ENCODE measurements at regions not wholly inside any gene's neighbourhood (a gene's known extent, or its start where the extent isn't known, plus 50 kb on each side); places are given as distances from the start of the nearest gene placed in this dataset.

DNA sequence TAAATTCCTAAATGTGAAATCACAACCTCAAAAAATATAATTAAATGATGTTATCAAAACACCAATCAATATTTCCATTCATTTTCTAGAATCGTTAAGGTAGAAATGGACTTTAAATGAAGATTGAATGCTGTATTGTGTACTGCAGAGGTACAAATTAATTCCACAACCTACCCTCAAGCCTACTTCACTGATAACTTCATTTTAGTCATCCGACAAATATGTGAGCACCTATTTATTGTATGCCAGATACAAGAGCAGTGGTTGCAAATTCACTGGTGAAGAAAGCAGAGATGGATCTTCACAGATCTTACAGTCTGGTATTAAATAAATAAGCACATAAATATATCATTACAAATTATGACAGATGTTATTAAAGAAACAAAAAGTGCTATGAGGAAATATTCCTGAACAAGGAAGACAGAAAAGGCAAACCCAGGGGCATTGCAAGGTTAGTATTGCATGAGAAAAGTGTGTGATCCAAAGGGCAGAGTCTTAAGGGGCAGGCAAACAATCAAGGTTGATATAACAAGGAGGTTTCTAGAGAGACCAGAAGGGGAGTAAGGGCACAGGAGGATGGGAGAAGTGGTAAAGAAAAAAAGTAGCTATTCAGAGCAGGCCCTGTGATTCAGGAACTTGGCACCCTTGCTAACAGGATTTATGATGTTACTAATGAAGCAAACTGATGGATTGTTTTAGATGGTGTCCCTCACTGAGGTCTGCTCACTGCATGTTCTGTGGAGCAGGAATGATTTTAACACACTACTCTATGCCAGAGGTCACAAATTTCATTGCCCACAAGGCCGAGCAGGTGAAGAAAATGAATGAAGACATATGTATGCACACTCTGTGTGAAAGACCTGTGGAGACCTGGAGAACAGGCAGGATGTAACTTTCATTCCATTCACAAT lies 128.0 kb upstream of the CCDC150 start:
- no peak overlapping the region for H3K4me3 ChIP-seq (ENCODE audit: low read length)
- H3K4me1 Mint-ChIP-seq, result no peaks in the 10 kb centered on the region
- H3K4me3 Mint-ChIP-seq, result no peak overlapping the region
- H3K27me3 Mint-ChIP-seq (ENCODE audit: low read depth in 2 of 2), result peaks cover 0 to 26% of the 10 kb centered on the region in 2 donors
- H3K27ac Mint-ChIP-seq, result no peak overlapping the region
- H3K9me3 Mint-ChIP-seq, result no peaks in the 10 kb centered on the region
- H3K27ac ChIP-seq (ENCODE audit: low read length), result no peak overlapping the region
- H3K9me3 ChIP-seq (ENCODE audit: control insufficient read depth, insufficient read depth, low read length), result no peaks in the 10 kb centered on the region
- intact Hi-C loops (cut with micrococcal nuclease), result no loop called here
- H3K27me3 ChIP-seq (ENCODE audit: control insufficient read depth, insufficient read depth, low read length), result no peaks in the 10 kb centered on the region
- no peak for ATAC-seq
- H3K36me3 Mint-ChIP-seq, result no peaks in the 10 kb centered on the region
- 85% methylated on average over 2 of the region's 3 CpGs for WGBS (ENCODE audit: insufficient coverage)
- DNase-seq, result no peak
- H3K4me1 ChIP-seq (ENCODE audit: control insufficient read depth, insufficient read depth, low read length), result no peaks in the 10 kb centered on the region
- H3K36me3 ChIP-seq (ENCODE audit: control insufficient read depth, insufficient read depth, low read length), result no peaks in the 10 kb centered on the region
- TF ChIP-seq, protein P1, sequence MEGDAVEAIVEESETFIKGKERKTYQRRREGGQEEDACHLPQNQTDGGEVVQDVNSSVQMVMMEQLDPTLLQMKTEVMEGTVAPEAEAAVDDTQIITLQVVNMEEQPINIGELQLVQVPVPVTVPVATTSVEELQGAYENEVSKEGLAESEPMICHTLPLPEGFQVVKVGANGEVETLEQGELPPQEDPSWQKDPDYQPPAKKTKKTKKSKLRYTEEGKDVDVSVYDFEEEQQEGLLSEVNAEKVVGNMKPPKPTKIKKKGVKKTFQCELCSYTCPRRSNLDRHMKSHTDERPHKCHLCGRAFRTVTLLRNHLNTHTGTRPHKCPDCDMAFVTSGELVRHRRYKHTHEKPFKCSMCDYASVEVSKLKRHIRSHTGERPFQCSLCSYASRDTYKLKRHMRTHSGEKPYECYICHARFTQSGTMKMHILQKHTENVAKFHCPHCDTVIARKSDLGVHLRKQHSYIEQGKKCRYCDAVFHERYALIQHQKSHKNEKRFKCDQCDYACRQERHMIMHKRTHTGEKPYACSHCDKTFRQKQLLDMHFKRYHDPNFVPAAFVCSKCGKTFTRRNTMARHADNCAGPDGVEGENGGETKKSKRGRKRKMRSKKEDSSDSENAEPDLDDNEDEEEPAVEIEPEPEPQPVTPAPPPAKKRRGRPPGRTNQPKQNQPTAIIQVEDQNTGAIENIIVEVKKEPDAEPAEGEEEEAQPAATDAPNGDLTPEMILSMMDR (IDR thresholded peaks at IDR 0.05), result no peak

DNA sequence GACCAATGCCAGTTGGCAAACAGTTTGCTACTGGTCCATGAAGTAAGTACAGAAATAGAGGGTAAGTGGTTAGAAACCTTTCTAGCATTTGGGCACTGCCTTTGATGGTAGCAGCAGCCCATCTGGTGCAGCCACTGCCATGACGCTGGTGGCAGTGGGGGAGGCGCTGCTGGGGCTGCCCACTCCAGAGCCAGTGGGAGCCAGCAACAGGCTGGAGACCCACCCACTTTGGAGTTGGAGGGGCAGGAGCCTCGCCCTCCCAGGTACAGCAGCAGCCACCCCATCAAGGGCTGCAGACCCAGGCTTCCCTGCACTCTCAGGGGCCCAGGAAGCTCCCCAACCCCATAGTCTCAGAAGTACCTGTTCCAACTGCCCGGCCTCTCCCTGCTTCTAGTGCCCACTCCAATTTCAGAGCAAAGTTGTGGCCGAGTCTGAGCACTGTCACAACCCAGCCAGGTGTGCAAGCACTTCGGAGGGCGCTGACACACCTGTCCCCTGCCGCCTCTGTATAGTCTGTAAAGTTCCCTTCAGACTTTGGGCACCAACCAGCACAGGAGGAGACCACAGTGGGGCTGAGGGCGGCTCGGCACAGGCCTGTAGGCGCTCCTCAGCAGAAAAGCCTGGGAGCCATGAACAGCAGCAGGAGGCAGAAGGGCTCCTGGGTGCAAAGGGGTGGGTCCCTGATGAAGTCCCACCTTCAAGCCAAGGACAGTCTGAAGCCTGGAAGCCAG lies 125.6 kb upstream of the CCDC150 start:
- ATAC-seq (no peak), DNase-seq (no peak)
- Mint-ChIP-seq H3K4me3 (no peak overlapping the region), H3K9me3 (no peaks in the 10 kb centered on the region), H3K27ac (no peak overlapping the region), H3K4me1 (no peaks in the 10 kb centered on the region), H3K27me3 (ENCODE audit: low read depth in 2 of 2) (peaks cover 3 to 13% of the 10 kb centered on the region in 2 donors), H3K36me3 (no peaks in the 10 kb centered on the region)
- no peaks in the 10 kb centered on the region for H3K4me1 ChIP-seq (ENCODE audit: control insufficient read depth, insufficient read depth, low read length)
- H3K36me3 ChIP-seq (ENCODE audit: control insufficient read depth, insufficient read depth, low read length), result no peaks in the 10 kb centered on the region
- H3K27me3 ChIP-seq (ENCODE audit: control insufficient read depth, insufficient read depth, low read length), result no peaks in the 10 kb centered on the region
- TF ChIP-seq, protein P1 (IDR thresholded peaks at IDR 0.05), result no peak
- H3K9me3 ChIP-seq (ENCODE audit: control insufficient read depth, insufficient read depth, low read length), result no peaks in the 10 kb centered on the region
- intact Hi-C loops (cut with micrococcal nuclease), result no loop called here
- no peak overlapping the region for H3K27ac ChIP-seq (ENCODE audit: low read length)
- WGBS (ENCODE audit: insufficient coverage), result 81% methylated on average over 11 of the region's 11 CpGs
- no peak overlapping the region for H3K4me3 ChIP-seq (ENCODE audit: low read length)

DNA sequence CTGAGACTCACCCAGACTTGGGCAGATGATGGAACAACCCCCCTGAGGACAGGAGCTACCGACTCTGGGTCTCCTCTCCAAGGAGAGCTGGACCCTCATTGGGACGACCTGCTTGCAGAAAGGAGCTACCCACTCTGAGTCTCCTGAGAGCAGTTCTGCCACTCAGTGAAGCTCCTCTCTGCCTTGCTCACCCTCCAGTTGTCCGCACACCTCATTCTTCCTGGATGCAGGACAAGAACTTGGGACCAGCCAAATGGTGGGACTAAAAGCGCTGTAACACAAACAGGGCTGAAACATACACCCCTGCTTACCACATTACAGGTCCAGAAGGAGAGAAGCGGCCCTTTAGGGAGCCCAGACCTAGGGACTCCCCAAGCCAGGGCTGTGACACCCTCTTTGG lies 124.9 kb upstream of the CCDC150 start:
- ATAC-seq (no peak), DNase-seq (no peak)
- no peaks in the 10 kb centered on the region for H3K9me3 ChIP-seq (ENCODE audit: control insufficient read depth, insufficient read depth, low read length)
- TF ChIP-seq, protein P1 (IDR thresholded peaks at IDR 0.05), result no peak
- Mint-ChIP-seq H3K4me1 (no peaks in the 10 kb centered on the region), H3K27me3 (ENCODE audit: low read depth in 2 of 2) (peaks cover 3 to 10% of the 10 kb centered on the region in 2 donors), H3K36me3 (no peaks in the 10 kb centered on the region), H3K4me3 (no peak overlapping the region), H3K27ac (no peak overlapping the region), H3K9me3 (no peaks in the 10 kb centered on the region)
- intact Hi-C loops (cut with micrococcal nuclease), result no loop called here
- H3K4me3 ChIP-seq (ENCODE audit: low read length), result no peak overlapping the region
- no peak overlapping the region for H3K27ac ChIP-seq (ENCODE audit: low read length)
- H3K4me1 ChIP-seq (ENCODE audit: control insufficient read depth, insufficient read depth, low read length), result no peaks in the 10 kb centered on the region
- H3K27me3 ChIP-seq (ENCODE audit: control insufficient read depth, insufficient read depth, low read length), result no peaks in the 10 kb centered on the region
- 83% methylated on average over 5 of the region's 5 CpGs for WGBS (ENCODE audit: insufficient coverage)
- no peaks in the 10 kb centered on the region for H3K36me3 ChIP-seq (ENCODE audit: control insufficient read depth, insufficient read depth, low read length)
